Medulla oblongata (tissue), 1 donor: ENCODE measurements at regions not wholly inside any gene's neighbourhood (a gene's known extent, or its start where the extent isn't known, plus 50 kb on each side); places are given as distances from the start of the nearest gene placed in this dataset.

ENCODE experiments used
- DNase-seq: peaks from one replicate; pipeline ENCODE4 v3.0.0-alpha.2; 2015; ENCODE audit errors: extremely low spot score

- no peak for DNase-seq
These were observed 141.5 kb downstream of the IRF8 start for GRCh38 chr16:86040496-86040895.

- DNase-seq: no peak
These were observed 142.3 kb downstream of the IRF8 start for GRCh38 chr16:86041215-86041614.

GRCh38 chr16:86041807-86042206 is 142.8 kb downstream of the IRF8 start:
- DNase-seq: no peak

GRCh38 chr16:86042393-86042792 is 143.4 kb downstream of the IRF8 start:
- peak; percentile 33 for DNase-seq

- no peak for DNase-seq
These were observed 144.2 kb downstream of the IRF8 start for GRCh38 chr16:86042996-86043725.

GRCh38 chr16:86044241-86044671 is 145.3 kb downstream of the IRF8 start:
- DNase-seq: no peak

- no peak for DNase-seq
These were observed 146.1 kb downstream of the IRF8 start for GRCh38 chr16:86044881-86045590.

- no peak for DNase-seq
These were observed 146.6 kb downstream of the IRF8 start for GRCh38 chr16:86045591-86045971.

GRCh38 chr16:86046026-86046425 is 147.1 kb downstream of the IRF8 start:
- no peak for DNase-seq

GRCh38 chr16:86046667-86047270 is 147.8 kb downstream of the IRF8 start:
- DNase-seq: no peak

- DNase-seq: no peak
These were observed 149.3 kb downstream of the IRF8 start for GRCh38 chr16:86048221-86048620.

- DNase-seq: no peak
These were observed 150.1 kb downstream of the IRF8 start for GRCh38 chr16:86048882-86049585.

GRCh38 chr16:86049641-86050040 is 150.7 kb downstream of the IRF8 start:
- no peak for DNase-seq

GRCh38 chr16:86050111-86050510 is 151.1 kb downstream of the IRF8 start:
- DNase-seq: no peak

GRCh38 chr16:86050591-86051367 is 151.8 kb downstream of the IRF8 start:
- no peak for DNase-seq

GRCh38 chr16:86051368-86052114 is 152.6 kb downstream of the IRF8 start:
- no peak for DNase-seq

- DNase-seq: no peak
These were observed 153.2 kb downstream of the IRF8 start for GRCh38 chr16:86052115-86052670.

GRCh38 chr16:86052926-86053325 is 154.0 kb downstream of the IRF8 start:
- no peak for DNase-seq

- DNase-seq: no peak
These were observed 160.6 kb downstream of the IRF8 start for GRCh38 chr16:86059253-86060171.
